ENCODE measurements at regions not wholly inside any gene's neighbourhood (a gene's known extent, or its start where the extent isn't known, plus 50 kb on each side); places are given as distances from the start of the nearest gene placed in this dataset.

GRCh38 chrY:9041474-9041873 lies 295.8 kb upstream of the TSPY4 start:
- no peak for DNase-seq (ENCODE audit: low spot score)
- no peaks in the 10 kb centered on the region for H3K9me3 ChIP-seq
- H3K36me3 ChIP-seq = no peaks in the 10 kb centered on the region
- no peaks in the 10 kb centered on the region for H3K4me1 ChIP-seq (replicated peaks)
- intact Hi-C loops (cut with DNase I) = no loop called here
- H3K27me3 ChIP-seq (replicated peaks; ENCODE audit: insufficient read depth) = no peaks in the 10 kb centered on the region
- TF ChIP-seq POLR2AphosphoS5 (IDR thresholded peaks at IDR 0.05) = no peak
- WGBS = 55% methylated on average over 3 of the region's 3 CpGs
- no peak overlapping the region for H3K27ac ChIP-seq
- no peak overlapping the region for H3K4me3 ChIP-seq
